Astrocyte (in vitro differentiated cells and primary cell): ENCODE measurements at regions not wholly inside any gene's neighbourhood (a gene's known extent, or its start where the extent isn't known, plus 50 kb on each side); places are given as distances from the start of the nearest gene placed in this dataset.

Experiments used
- DNase-seq: peaks from one replicate; pipeline ENCODE4 v3.0.0-alpha.2; 2010; ENCODE audit warnings: low read depth
- FAIRE-seq: peaks from 2 replicates; lab custom pipeline; 2011; peaks lifted over from hg19 to GRCh38; lab: Jason Lieb, UNC
- H2AFZ ChIP-seq: 2 replicates; pipeline ENCODE4 v1.6.0; 2012; ENCODE audit warnings: low read depth, low read length, inconsistent platforms
- H3K27ac ChIP-seq: 2 replicates; pipeline ENCODE4 v1.5.1; 2011; ENCODE audit warnings: low read depth, low read length, inconsistent platforms
- H3K27me3 ChIP-seq: 2 replicates; pipeline ENCODE4 v1.6.0; 2011; ENCODE audit warnings: low read length, inconsistent platforms; ENCODE audit not compliant: insufficient read depth
- H3K36me3 ChIP-seq: 2 replicates; pipeline ENCODE4 v1.5.1; 2011; ENCODE audit warnings: low read length, inconsistent platforms; ENCODE audit not compliant: insufficient read depth
- H3K4me1 ChIP-seq: 2 replicates; pipeline ENCODE4 v1.5.1; 2011; ENCODE audit warnings: low read length, inconsistent platforms; ENCODE audit not compliant: insufficient read depth
- H3K4me2 ChIP-seq: 2 replicates; pipeline ENCODE4 v1.6.0; 2012; ENCODE audit warnings: low read length, inconsistent platforms
- H3K4me3 ChIP-seq: 2 replicates; pipeline ENCODE4 v1.5.1; 2011; ENCODE audit warnings: low read depth, mild to moderate bottlenecking, low read length, inconsistent platforms; ENCODE audit not compliant: insufficient read depth
- H3K79me2 ChIP-seq: 2 replicates; pipeline ENCODE4 v1.6.0; 2012; ENCODE audit warnings: mild to moderate bottlenecking, low read length, inconsistent platforms; ENCODE audit not compliant: insufficient read depth
- H3K9ac ChIP-seq: 2 replicates; pipeline ENCODE4 v1.6.0; 2012; ENCODE audit warnings: mild to moderate bottlenecking, low read length, inconsistent platforms
- H3K9me3 ChIP-seq: 2 replicates; pipeline ENCODE4 v1.5.1; 2012; ENCODE audit warnings: low read depth, mild to moderate bottlenecking, low read length, inconsistent platforms; ENCODE audit not compliant: insufficient read depth
- H4K20me1 ChIP-seq: 2 replicates; pipeline ENCODE4 v1.6.0; 2012; ENCODE audit warnings: low read length, inconsistent platforms; ENCODE audit not compliant: insufficient read depth
- H3K27ac Mint-ChIP-seq: one replicate; pipeline ENCODE4 v1.8.0; 2021; ENCODE audit warnings: mild to moderate bottlenecking, mixed read lengths; ENCODE audit not compliant: unreplicated experiment
- H3K27me3 Mint-ChIP-seq: one replicate; pipeline ENCODE4 v1.8.0; 2021; ENCODE audit warnings: low read depth, mixed read lengths; ENCODE audit not compliant: unreplicated experiment
- H3K36me3 Mint-ChIP-seq: one replicate; pipeline ENCODE4 v1.8.0; 2021; ENCODE audit warnings: low read depth, mixed read lengths; ENCODE audit not compliant: unreplicated experiment
- H3K4me1 Mint-ChIP-seq: one replicate; pipeline ENCODE4 v1.8.0; 2021; ENCODE audit warnings: low read depth, mixed read lengths; ENCODE audit not compliant: unreplicated experiment
- H3K4me3 Mint-ChIP-seq: one replicate; pipeline ENCODE4 v1.8.0; 2021; ENCODE audit warnings: mild to moderate bottlenecking, moderate library complexity, mixed read lengths; ENCODE audit not compliant: unreplicated experiment
- H3K9me3 Mint-ChIP-seq: one replicate; pipeline ENCODE4 v1.8.0; 2021; ENCODE audit warnings: mild to moderate bottlenecking, mixed read lengths; ENCODE audit not compliant: unreplicated experiment
- CTCF ChIP-seq: IDR thresholded peaks from 2 replicates; pipeline ENCODE4 v1.5.1; 2011; ENCODE audit warnings: low read depth, mild to moderate bottlenecking, inconsistent platforms, low read length, moderate library complexity; ENCODE audit not compliant: insufficient read depth
- EZH2 ChIP-seq: IDR thresholded peaks from 2 replicates; pipeline ENCODE4 v1.6.1; 2012; ENCODE audit warnings: mild to moderate bottlenecking, low read length, inconsistent platforms; ENCODE audit not compliant: insufficient read depth

- no peak overlapping the region for H3K27ac ChIP-seq
- H3K36me3 ChIP-seq = no peaks in the 10 kb centered on the region
- Mint-ChIP-seq H3K4me1 (peaks cover 8% of the 10 kb centered on the region), H3K36me3 (no peaks in the 10 kb centered on the region), H3K27ac (no peak overlapping the region), H3K27me3 (no peaks in the 10 kb centered on the region), H3K4me3 (no peak overlapping the region), H3K9me3 (no peaks in the 10 kb centered on the region)
- H2AFZ ChIP-seq = no peak overlapping the region
- H3K4me2 ChIP-seq = no peak overlapping the region
- H3K4me1 ChIP-seq = peaks cover 6% of the 10 kb centered on the region
- no peaks in the 10 kb centered on the region for H3K9me3 ChIP-seq
- no peaks in the 10 kb centered on the region for H3K27me3 ChIP-seq
- H3K4me3 ChIP-seq = no peak overlapping the region
- no peak overlapping the region for H3K9ac ChIP-seq
- no peaks in the 10 kb centered on the region for H4K20me1 ChIP-seq
- no peaks in the 10 kb centered on the region for H3K79me2 ChIP-seq
- DNase-seq (no peak), FAIRE-seq (no peak)
- TF ChIP-seq EZH2 (no peak), CTCF (no peak)
These were observed 80.3 kb upstream of the NOCT start for GRCh38 chr4:138935135-138935807.

GRCh38 chr4:138927072-138927471, 88.5 kb upstream of the NOCT start:
- Histone ChIP-seq H3K27ac (no peak overlapping the region), H4K20me1 (no peaks in the 10 kb centered on the region), H3K4me3 (no peak overlapping the region), H3K9ac (no peak overlapping the region), H3K4me1 (no peaks in the 10 kb centered on the region), H3K27me3 (no peaks in the 10 kb centered on the region), H3K9me3 (no peaks in the 10 kb centered on the region), H3K4me2 (no peak overlapping the region), H3K79me2 (no peaks in the 10 kb centered on the region), H3K36me3 (no peaks in the 10 kb centered on the region), H2AFZ (no peak overlapping the region)
- Mint-ChIP-seq H3K27ac (no peak overlapping the region), H3K4me1 (no peaks in the 10 kb centered on the region), H3K9me3 (peaks cover 3% of the 10 kb centered on the region), H3K36me3 (no peaks in the 10 kb centered on the region), H3K4me3 (no peak overlapping the region), H3K27me3 (no peaks in the 10 kb centered on the region)
- DNase-seq (peak; percentile 36), FAIRE-seq (no peak)
- TF ChIP-seq EZH2 (no peak), CTCF (no peak)

GRCh38 chr4:138925495-138925894, 90.1 kb upstream of the NOCT start:
- no peaks in the 10 kb centered on the region for H3K27me3 Mint-ChIP-seq
- no peak overlapping the region for H3K4me3 Mint-ChIP-seq
- no peaks in the 10 kb centered on the region for H3K79me2 ChIP-seq
- no peak overlapping the region for H3K27ac ChIP-seq
- no peak overlapping the region for H2AFZ ChIP-seq
- H3K9ac ChIP-seq = no peak overlapping the region
- DNase-seq (no peak), FAIRE-seq (no peak)
- no peak overlapping the region for H3K27ac Mint-ChIP-seq
- TF ChIP-seq CTCF (no peak), EZH2 (no peak)
- H3K4me1 Mint-ChIP-seq = no peaks in the 10 kb centered on the region
- H3K4me1 ChIP-seq = no peaks in the 10 kb centered on the region
- H3K4me3 ChIP-seq = no peak overlapping the region
- H4K20me1 ChIP-seq = no peaks in the 10 kb centered on the region
- H3K9me3 ChIP-seq = no peaks in the 10 kb centered on the region
- H3K36me3 Mint-ChIP-seq = no peaks in the 10 kb centered on the region
- no peaks in the 10 kb centered on the region for H3K27me3 ChIP-seq
- H3K9me3 Mint-ChIP-seq = peaks cover 3% of the 10 kb centered on the region
- H3K4me2 ChIP-seq = no peak overlapping the region
- H3K36me3 ChIP-seq = no peaks in the 10 kb centered on the region
